UCSD-AML1 (cell line): ENCODE measurements at regions not wholly inside any gene's neighbourhood (a gene's known extent, or its start where the extent isn't known, plus 50 kb on each side); places are given as distances from the start of the nearest gene placed in this dataset.
"Not testable (repeated sequence)": the region's sequence is repeated elsewhere in the genome, so short reads cannot be mapped to it uniquely, and the experiment has no call there.

Experiments used
- DNase-seq: peaks from one replicate; lab custom pipeline; 2025; ENCODE audit not compliant: unreplicated experiment; lab: John Stamatoyannopoulos, UW

GRCh38 chr22:47302587-47302986, 540.1 kb downstream of the TBC1D22A start:
- DNase-seq, result not testable (repeated sequence)

GRCh38 chr22:47301820-47302475, 539.5 kb downstream of the TBC1D22A start:
- no peak for DNase-seq

GRCh38 chr22:47300698-47301405, 538.4 kb downstream of the TBC1D22A start:
- no peak for DNase-seq

GRCh38 chr22:47299863-47300697, 537.6 kb downstream of the TBC1D22A start:
- DNase-seq, result no peak

- no peak for DNase-seq
These were observed 536.9 kb downstream of the TBC1D22A start for GRCh38 chr22:47299211-47299862.

GRCh38 chr22:47298017-47298785, 535.8 kb downstream of the TBC1D22A start:
- DNase-seq, result no peak

- no peak for DNase-seq
These were observed 535.0 kb downstream of the TBC1D22A start for GRCh38 chr22:47297261-47298016.

- no peak for DNase-seq
These were observed 534.2 kb downstream of the TBC1D22A start for GRCh38 chr22:47296405-47297260.

- DNase-seq, result no peak
These were observed 533.5 kb downstream of the TBC1D22A start for GRCh38 chr22:47295982-47296381.

- DNase-seq, result no peak
These were observed 532.9 kb downstream of the TBC1D22A start for GRCh38 chr22:47295226-47295901.

GRCh38 chr22:47294576-47294975, 532.1 kb downstream of the TBC1D22A start:
- no peak for DNase-seq

GRCh38 chr22:47294222-47294532, 531.7 kb downstream of the TBC1D22A start:
- no peak for DNase-seq

- no peak for DNase-seq
These were observed 531.1 kb downstream of the TBC1D22A start for GRCh38 chr22:47293368-47294221.

- no peak for DNase-seq
These were observed 530.3 kb downstream of the TBC1D22A start for GRCh38 chr22:47292546-47293320.

- no peak for DNase-seq
These were observed 529.4 kb downstream of the TBC1D22A start for GRCh38 chr22:47291565-47292495.
